Skeletal muscle satellite cell (primary cell): ENCODE measurements at regions not wholly inside any gene's neighbourhood (a gene's known extent, or its start where the extent isn't known, plus 50 kb on each side); places are given as distances from the start of the nearest gene placed in this dataset. TPM values are rescaled to one million over a fixed set of nuclear protein-coding genes. Genes with fewer than 3 reads are reported as not detected.
A peak's percentile ranks its signal among the peaks of the same experiment; 100 is the strongest.

Experiments used
- H3K27me3 ChIP-seq: 2 replicates; pipeline ENCODE4 v1.7.0; 2013; ENCODE audit warnings: low read length; ENCODE audit not compliant: control insufficient read depth, insufficient read depth
- H3K36me3 ChIP-seq: 2 replicates; pipeline ENCODE4 v1.7.0; 2013; ENCODE audit warnings: mild to moderate bottlenecking, control low read depth, low read length; ENCODE audit not compliant: insufficient read depth
- H3K4me1 ChIP-seq: 2 replicates; pipeline ENCODE4 v1.7.0; 2013; ENCODE audit warnings: low read length; ENCODE audit not compliant: control insufficient read depth, insufficient read depth
- H3K4me2 ChIP-seq: 2 replicates; pipeline ENCODE4 v1.7.0; 2013; ENCODE audit warnings: mild to moderate bottlenecking, low read length
- H3K4me3 ChIP-seq: 2 replicates; pipeline ENCODE4 v1.7.0; 2013; ENCODE audit warnings: low read length
- H3K9ac ChIP-seq: 2 replicates; pipeline ENCODE4 v1.7.0; 2013; ENCODE audit warnings: mild to moderate bottlenecking, low read depth, low read length, moderate library complexity
- H3K9me3 ChIP-seq: replicated peaks from 2 replicates; pipeline ENCODE4 v1.7.0; 2013; ENCODE audit warnings: mild to moderate bottlenecking, control low read depth, low read length
- small RNA-seq: library from RNA; depleted of rRNA; stranded (forward); fragments of <200 nt; gene quantifications from one replicate; pipeline ENCODE3, GENCODE V24; 2012

- Histone ChIP-seq H3K4me3 (no peak overlapping the region), H3K36me3 (no peaks in the 10 kb centered on the region), H3K4me2 (no peak overlapping the region)
Measured at GRCh38 chr4:65789805-65790204, 119.5 kb upstream of the EPHA5 start.

GRCh38 chr4:65789341-65789740, 119.1 kb upstream of the EPHA5 start:
- Histone ChIP-seq H3K9ac (no peak overlapping the region), H3K4me1 (peaks cover 8% of the 10 kb centered on the region), H3K4me3 (no peak overlapping the region), H3K36me3 (no peaks in the 10 kb centered on the region), H3K9me3 (no peaks in the 10 kb centered on the region), H3K27me3 (no peaks in the 10 kb centered on the region), H3K4me2 (no peak overlapping the region)

More at GRCh38 chr4:65789805-65790204, 119.5 kb upstream of the EPHA5 start:
- Histone ChIP-seq H3K9me3 (no peaks in the 10 kb centered on the region), H3K27me3 (no peaks in the 10 kb centered on the region), H3K9ac (no peak overlapping the region), H3K4me1 (peaks cover 8% of the 10 kb centered on the region)

- Histone ChIP-seq H3K4me2 (no peak overlapping the region), H3K4me1 (no peaks in the 10 kb centered on the region), H3K9me3 (no peaks in the 10 kb centered on the region), H3K36me3 (no peaks in the 10 kb centered on the region), H3K27me3 (peaks cover 6% of the 10 kb centered on the region), H3K9ac (no peak overlapping the region), H3K4me3 (no peak overlapping the region)
Measured at GRCh38 chr4:65777270-65777669, 107.0 kb upstream of the EPHA5 start.

GRCh38 chr4:65773636-65774035, 103.3 kb upstream of the EPHA5 start:
- no peaks in the 10 kb centered on the region for H3K36me3 ChIP-seq
- no peaks in the 10 kb centered on the region for H3K27me3 ChIP-seq
- no peaks in the 10 kb centered on the region for H3K4me1 ChIP-seq
- no peak overlapping the region for H3K4me3 ChIP-seq
- H3K4me2 ChIP-seq: no peak overlapping the region
- H3K9me3 ChIP-seq: no peaks in the 10 kb centered on the region
- H3K9ac ChIP-seq: no peak overlapping the region

- H3K4me2 ChIP-seq: no peak overlapping the region
- H3K36me3 ChIP-seq: no peaks in the 10 kb centered on the region
- H3K9me3 ChIP-seq: no peaks in the 10 kb centered on the region
- no peak overlapping the region for H3K9ac ChIP-seq
- H3K4me3 ChIP-seq: no peak overlapping the region
- H3K4me1 ChIP-seq: peaks cover 4% of the 10 kb centered on the region
- no peaks in the 10 kb centered on the region for H3K27me3 ChIP-seq
Measured at GRCh38 chr4:65747386-65747785, 77.1 kb upstream of the EPHA5 start.

GRCh38 chr4:65738134-65738533, 67.8 kb upstream of the EPHA5 start:
- H3K9ac ChIP-seq: no peak overlapping the region
- H3K9me3 ChIP-seq: no peaks in the 10 kb centered on the region
- H3K36me3 ChIP-seq: no peaks in the 10 kb centered on the region
- H3K4me3 ChIP-seq: no peak overlapping the region
- H3K4me2 ChIP-seq: no peak overlapping the region
- H3K27me3 ChIP-seq: no peaks in the 10 kb centered on the region
- no peaks in the 10 kb centered on the region for H3K4me1 ChIP-seq

GRCh38 chr4:65737672-65738071, 67.4 kb upstream of the EPHA5 start:
- no peak overlapping the region for H3K4me2 ChIP-seq
- H3K9me3 ChIP-seq: no peaks in the 10 kb centered on the region
- H3K27me3 ChIP-seq: no peaks in the 10 kb centered on the region
- no peaks in the 10 kb centered on the region for H3K36me3 ChIP-seq
- H3K9ac ChIP-seq: no peak overlapping the region
- no peaks in the 10 kb centered on the region for H3K4me1 ChIP-seq
- no peak overlapping the region for H3K4me3 ChIP-seq

GRCh38 chr4:65724973-65725372, 54.7 kb upstream of the EPHA5 start:
- Histone ChIP-seq H3K9me3 (no peaks in the 10 kb centered on the region), H3K27me3 (no peaks in the 10 kb centered on the region), H3K4me2 (no peak overlapping the region), H3K4me1 (no peaks in the 10 kb centered on the region), H3K36me3 (no peaks in the 10 kb centered on the region), H3K4me3 (no peak overlapping the region), H3K9ac (no peak overlapping the region)

Small RNA genes in the stretch of these regions (small RNA-seq; reads per million reads assigned to genes)
- not detected for gene MIR1269A
- gene RNU2-40P: 1.9 reads per million, percentile 63 among the genes with 10 or more reads in this experiment
- gene RNU6-699P: not detected
